Adipocyte (in vitro differentiated cells): ENCODE measurements at regions not wholly inside any gene's neighbourhood (a gene's known extent, or its start where the extent isn't known, plus 50 kb on each side); places are given as distances from the start of the nearest gene placed in this dataset.

Experiments used
- DNase-seq: peaks from one replicate; pipeline ENCODE4 v3.0.0-alpha.2; 2015; ENCODE audit warnings: low read depth
- H3K27me3 ChIP-seq: replicated peaks from 2 replicates; pipeline ENCODE4 v1.7.0; 2013; ENCODE audit warnings: mild to moderate bottlenecking, low read length, moderate library complexity; ENCODE audit not compliant: control insufficient read depth, insufficient read depth
- H3K36me3 ChIP-seq: 2 replicates; pipeline ENCODE4 v1.7.0; 2013; ENCODE audit warnings: low read length, mild to moderate bottlenecking, moderate library complexity; ENCODE audit not compliant: control insufficient read depth, insufficient read depth, severe bottlenecking
- H3K4me1 ChIP-seq: 2 replicates; pipeline ENCODE4 v1.7.0; 2013; ENCODE audit warnings: mild to moderate bottlenecking, low read length, moderate library complexity; ENCODE audit not compliant: control insufficient read depth, insufficient read depth
- H3K4me3 ChIP-seq: 2 replicates; pipeline ENCODE4 v1.7.0; 2013; ENCODE audit warnings: mild to moderate bottlenecking, low read length, moderate library complexity
- H3K9ac ChIP-seq: 2 replicates; pipeline ENCODE4 v1.7.0; 2013; ENCODE audit warnings: mild to moderate bottlenecking, low read length, moderate library complexity
- H3K9me3 ChIP-seq: 2 replicates; pipeline ENCODE4 v1.7.0; 2013; ENCODE audit warnings: mild to moderate bottlenecking, low read length, moderate library complexity; ENCODE audit not compliant: control insufficient read depth

DNA sequence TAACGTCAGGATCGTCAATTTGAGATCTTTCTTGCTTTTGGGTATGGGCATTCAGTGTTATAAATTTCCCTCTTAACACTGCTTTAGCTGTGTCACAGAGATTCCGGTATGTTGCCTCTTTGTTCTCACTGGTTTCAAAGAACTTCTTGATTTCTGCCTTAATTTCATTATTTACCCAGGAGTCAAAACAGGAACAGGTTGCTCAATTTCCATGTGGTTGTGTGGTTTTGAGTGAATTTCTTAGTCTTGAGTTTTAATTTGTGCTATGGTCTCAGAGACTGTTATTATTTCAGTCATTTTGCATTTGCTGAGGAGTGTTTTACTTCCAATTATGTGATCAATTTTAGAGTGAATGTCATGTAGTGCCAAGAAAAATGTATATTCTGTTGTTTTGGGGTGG is 153.1 kb downstream of the PCDH17 start:
- no peak overlapping the region for H3K4me3 ChIP-seq
- H3K36me3 ChIP-seq, result no peaks in the 10 kb centered on the region
- no peaks in the 10 kb centered on the region for H3K4me1 ChIP-seq
- H3K27me3 ChIP-seq, result no peaks in the 10 kb centered on the region
- no peaks in the 10 kb centered on the region for H3K9me3 ChIP-seq
- H3K9ac ChIP-seq, result no peak overlapping the region
- no peak for DNase-seq

GRCh38 chr13:57787058-57787791 is 155.7 kb downstream of the PCDH17 start:
- Histone ChIP-seq H3K4me1 (no peaks in the 10 kb centered on the region), H3K36me3 (no peaks in the 10 kb centered on the region), H3K27me3 (no peaks in the 10 kb centered on the region), H3K9me3 (no peaks in the 10 kb centered on the region), H3K4me3 (no peak overlapping the region), H3K9ac (no peak overlapping the region)
- no peak for DNase-seq

DNA sequence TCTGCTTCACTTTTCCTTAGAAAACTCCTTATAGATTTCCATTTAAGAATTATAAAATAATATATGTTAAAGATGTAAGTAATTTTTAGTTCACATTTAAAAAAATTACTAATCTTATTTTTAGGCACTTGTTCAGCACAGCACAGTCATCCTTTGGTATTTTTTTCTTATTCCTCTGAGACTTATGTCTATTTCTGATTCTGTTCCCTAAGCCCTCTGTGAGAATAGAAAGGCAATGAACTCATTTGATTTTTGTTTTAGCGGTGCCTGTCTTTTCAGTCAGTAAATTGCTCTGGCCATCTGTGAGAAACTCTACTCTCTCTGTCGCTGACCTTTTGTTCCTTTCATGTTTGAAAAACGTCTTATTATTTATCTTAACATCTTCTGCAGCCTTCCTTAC is 168.1 kb downstream of the PCDH17 start:
- no peak for DNase-seq
- Histone ChIP-seq H3K9me3 (no peaks in the 10 kb centered on the region), H3K4me3 (no peak overlapping the region), H3K4me1 (no peaks in the 10 kb centered on the region), H3K36me3 (no peaks in the 10 kb centered on the region), H3K27me3 (no peaks in the 10 kb centered on the region), H3K9ac (no peak overlapping the region)

- Histone ChIP-seq H3K4me1 (no peaks in the 10 kb centered on the region), H3K36me3 (no peaks in the 10 kb centered on the region), H3K9me3 (peaks cover 5% of the 10 kb centered on the region), H3K9ac (no peak overlapping the region), H3K27me3 (no peaks in the 10 kb centered on the region), H3K4me3 (no peak overlapping the region)
- DNase-seq, result no peak
Observed at GRCh38 chr13:57813651-57814050, 182.1 kb downstream of the PCDH17 start.

DNA sequence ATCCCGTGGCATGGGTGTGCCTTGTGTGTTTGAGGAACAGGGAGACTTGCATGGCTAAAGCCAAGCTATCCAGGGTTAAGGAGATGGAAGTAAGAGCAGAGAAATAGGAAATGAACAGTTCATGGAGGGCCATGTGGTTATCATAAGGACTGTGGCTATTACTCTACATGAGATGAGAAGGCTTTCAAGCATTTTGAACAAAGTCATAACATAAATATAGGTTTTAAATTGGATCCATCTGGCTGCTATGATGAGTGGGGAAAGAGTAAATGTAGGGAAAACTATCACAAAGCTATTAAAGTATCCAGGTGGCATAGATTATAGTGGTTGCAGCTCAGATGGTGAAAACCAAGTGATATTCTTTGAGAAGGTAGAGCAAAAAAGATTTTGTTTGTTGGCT is 184.1 kb downstream of the PCDH17 start:
- Histone ChIP-seq H3K27me3 (no peaks in the 10 kb centered on the region), H3K36me3 (no peaks in the 10 kb centered on the region), H3K9me3 (peaks cover 4% of the 10 kb centered on the region), H3K4me3 (no peak overlapping the region), H3K4me1 (no peaks in the 10 kb centered on the region), H3K9ac (no peak overlapping the region)
- DNase-seq, result no peak

DNA sequence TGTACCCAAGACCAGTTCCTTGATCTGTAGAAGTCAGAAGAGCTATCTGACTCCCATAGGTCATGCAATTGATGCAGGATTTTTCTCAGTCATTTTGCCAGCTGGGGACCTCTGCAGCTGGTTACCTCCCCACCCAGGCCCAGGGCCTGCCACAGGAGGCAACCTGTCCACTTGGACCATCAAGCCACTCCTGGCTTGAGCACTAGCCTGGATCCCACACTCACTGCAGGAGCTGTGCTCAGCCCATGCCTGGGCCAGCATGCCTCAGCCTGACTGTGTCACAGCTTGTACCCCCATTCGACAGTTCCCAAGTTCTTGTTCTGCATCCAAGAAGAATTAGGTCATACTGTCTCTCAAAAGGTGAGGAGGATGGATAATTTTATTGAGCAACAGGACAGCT is 189.4 kb downstream of the PCDH17 start:
- no peaks in the 10 kb centered on the region for H3K27me3 ChIP-seq
- no peaks in the 10 kb centered on the region for H3K36me3 ChIP-seq
- no peak overlapping the region for H3K4me3 ChIP-seq
- no peak for DNase-seq
- H3K4me1 ChIP-seq, result no peaks in the 10 kb centered on the region
- H3K9me3 ChIP-seq, result no peaks in the 10 kb centered on the region
- H3K9ac ChIP-seq, result no peak overlapping the region

GRCh38 chr13:57823704-57824103 is 192.2 kb downstream of the PCDH17 start:
- Histone ChIP-seq H3K4me3 (no peak overlapping the region), H3K36me3 (no peaks in the 10 kb centered on the region), H3K9ac (no peak overlapping the region), H3K4me1 (no peaks in the 10 kb centered on the region), H3K9me3 (no peaks in the 10 kb centered on the region), H3K27me3 (no peaks in the 10 kb centered on the region)
- no peak for DNase-seq

DNA sequence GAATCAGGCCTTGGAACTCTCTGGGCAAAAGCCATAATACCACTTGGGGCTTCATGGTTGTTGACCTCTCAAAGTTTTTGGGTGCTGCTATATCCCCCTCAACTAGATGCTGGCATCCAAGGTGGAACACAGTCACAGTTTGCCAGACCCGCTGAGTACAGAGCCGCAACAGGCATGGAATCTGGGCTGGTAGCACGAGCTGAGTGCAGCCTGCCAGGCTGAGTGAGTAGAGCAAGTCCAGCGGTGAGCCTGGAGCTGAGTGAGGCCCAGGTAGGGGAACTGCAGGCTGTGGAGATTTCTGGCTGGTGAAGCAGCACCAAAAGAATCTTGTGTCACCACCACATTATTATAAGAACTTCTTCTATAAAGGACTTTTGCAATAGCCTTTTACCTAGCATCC is 192.6 kb downstream of the PCDH17 start:
- H3K9me3 ChIP-seq, result no peaks in the 10 kb centered on the region
- no peak overlapping the region for H3K9ac ChIP-seq
- no peaks in the 10 kb centered on the region for H3K36me3 ChIP-seq
- no peaks in the 10 kb centered on the region for H3K4me1 ChIP-seq
- DNase-seq, result no peak
- H3K4me3 ChIP-seq, result no peak overlapping the region
- no peaks in the 10 kb centered on the region for H3K27me3 ChIP-seq

DNA sequence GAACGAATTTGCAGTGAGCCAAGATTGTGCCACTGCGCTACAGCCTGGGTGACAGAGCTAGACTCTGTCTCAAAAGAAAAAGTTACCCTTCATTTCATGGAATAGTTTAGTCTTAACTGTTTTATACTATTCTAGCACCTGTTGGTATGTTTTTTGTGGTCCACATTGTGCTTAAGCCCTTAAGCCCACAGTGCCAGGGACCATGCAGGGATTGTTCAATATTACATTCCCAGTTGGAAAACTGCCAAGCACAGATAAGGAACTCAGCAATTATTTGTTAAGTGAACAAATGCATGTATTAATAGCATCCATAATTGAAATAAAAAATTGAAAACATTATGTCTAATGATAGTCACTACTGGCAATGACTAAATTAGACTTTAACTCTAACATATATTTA is 193.5 kb downstream of the PCDH17 start:
- no peak overlapping the region for H3K4me3 ChIP-seq
- H3K4me1 ChIP-seq, result no peaks in the 10 kb centered on the region
- no peaks in the 10 kb centered on the region for H3K36me3 ChIP-seq
- H3K9me3 ChIP-seq, result no peaks in the 10 kb centered on the region
- H3K9ac ChIP-seq, result no peak overlapping the region
- no peak for DNase-seq
- no peaks in the 10 kb centered on the region for H3K27me3 ChIP-seq

DNA sequence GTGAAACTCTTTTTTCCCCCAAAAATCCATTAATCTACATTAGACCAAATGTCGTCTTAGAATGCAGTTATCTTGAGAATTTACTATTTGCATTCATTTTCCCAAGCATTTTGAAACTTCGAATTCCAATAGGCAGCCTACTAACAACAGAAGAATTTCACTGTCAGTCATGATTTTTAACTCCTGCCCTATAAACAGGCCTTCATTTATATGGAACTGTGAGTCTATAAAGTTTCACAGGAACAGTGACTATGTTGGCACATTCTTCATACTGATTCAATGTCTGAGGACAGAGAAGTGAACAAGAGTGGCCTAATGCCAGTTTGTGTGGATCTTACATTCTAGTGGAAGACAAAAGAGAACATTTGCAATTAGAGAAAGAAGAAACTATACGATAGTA is 198.0 kb downstream of the PCDH17 start:
- Histone ChIP-seq H3K4me3 (no peak overlapping the region), H3K36me3 (no peaks in the 10 kb centered on the region), H3K9me3 (no peaks in the 10 kb centered on the region), H3K27me3 (no peaks in the 10 kb centered on the region), H3K4me1 (no peaks in the 10 kb centered on the region), H3K9ac (no peak overlapping the region)
- no peak for DNase-seq

DNA sequence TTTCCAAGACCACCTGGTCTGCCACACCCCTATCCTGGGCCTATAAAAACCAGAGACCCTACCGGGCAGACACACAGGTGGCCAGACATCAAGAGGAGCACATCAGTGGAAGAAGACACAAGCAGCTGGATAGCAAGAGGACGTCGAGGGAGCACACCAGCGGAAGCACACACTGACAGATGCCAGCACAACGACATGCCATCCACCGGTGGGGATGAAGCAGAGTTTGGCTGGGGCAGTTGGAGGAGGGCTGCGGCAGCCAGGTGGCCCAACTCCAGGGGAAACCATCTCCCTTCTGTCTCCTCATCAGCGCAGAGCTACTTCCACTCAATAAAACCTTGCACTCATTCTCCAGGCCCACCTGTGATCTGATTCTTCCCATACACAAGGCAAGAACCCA is 200.6 kb downstream of the PCDH17 start:
- Histone ChIP-seq H3K27me3 (no peaks in the 10 kb centered on the region), H3K36me3 (no peaks in the 10 kb centered on the region), H3K4me1 (no peaks in the 10 kb centered on the region), H3K9me3 (no peaks in the 10 kb centered on the region), H3K4me3 (no peak overlapping the region), H3K9ac (no peak overlapping the region)
- no peak for DNase-seq

DNA sequence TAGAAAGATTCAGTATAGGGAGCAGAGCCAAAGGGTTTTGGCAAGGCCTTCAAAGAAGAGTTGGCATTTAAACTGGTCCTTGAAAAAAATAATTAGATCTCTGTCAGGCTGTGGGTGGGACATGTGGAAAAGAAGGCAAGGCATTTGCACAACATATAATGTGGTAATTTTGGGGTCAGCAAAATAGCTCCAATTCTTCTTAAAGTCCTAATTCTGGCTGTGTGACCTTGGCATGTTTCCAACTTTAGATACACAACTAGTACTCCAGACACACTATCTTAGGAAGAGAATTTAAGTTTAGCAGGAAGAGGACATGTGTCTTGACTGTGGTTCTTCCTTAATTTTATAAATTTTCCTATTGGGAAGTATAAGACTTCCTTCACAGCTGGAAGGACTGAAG is 206.3 kb downstream of the PCDH17 start:
- Histone ChIP-seq H3K9ac (no peak overlapping the region), H3K4me1 (no peaks in the 10 kb centered on the region), H3K4me3 (no peak overlapping the region), H3K36me3 (no peaks in the 10 kb centered on the region), H3K9me3 (no peaks in the 10 kb centered on the region), H3K27me3 (no peaks in the 10 kb centered on the region)
- DNase-seq, result no peak
